Esophagus squamous epithelium (tissue), 4 donors: ENCODE measurements at regions not wholly inside any gene's neighbourhood (a gene's known extent, or its start where the extent isn't known, plus 50 kb on each side); places are given as distances from the start of the nearest gene placed in this dataset.

Source experiments
- CTCF ChIP-seq, 6 experiments: fragments of 450-650 bp in 4 of 6; fragments of 200-600 bp in 2 of 6; sonication (generic) in 2 of 6; IDR thresholded peaks; one replicate each; pipeline ENCODE4 v1.5.1; 2016 to 2019; ENCODE audit warnings: antibody characterized with exemption in 6 of 6, mild to moderate bottlenecking in 4 of 6, moderate library complexity in 4 of 6
- POLR2A ChIP-seq, 4 donors: fragments of 450-650 bp; IDR thresholded peaks; one replicate each; pipeline ENCODE4 v1.6.1; 2017; ENCODE audit warnings: antibody characterized with exemption in 4 of 4, mild to moderate bottlenecking in 4 of 4, moderate library complexity in 3 of 4

- TF ChIP-seq CTCF (IDR thresholded peaks at IDR 0.05) (no peak), POLR2A (IDR thresholded peaks at IDR 0.05) (no peak)
Observed at GRCh38 chr14:89468566-89468965, 51.5 kb upstream of the FOXN3 start.
